Stimulated activated CD4-positive, alpha-beta T cell treated with anti-CD3 and anti-CD28 coated beads, Interleukin-15, amount 100 ng/mL, for 1 hour (primary cell): ENCODE measurements at regions not wholly inside any gene's neighbourhood (a gene's known extent, or its start where the extent isn't known, plus 50 kb on each side); places are given as distances from the start of the nearest gene placed in this dataset.
"Not testable (repeated sequence)": the region's sequence is repeated elsewhere in the genome, so short reads cannot be mapped to it uniquely, and the experiment has no call there.

Experiments used
- DNase-seq, 2 donors: peaks; one replicate each; pipeline ENCODE4 v3.0.0-alpha.2; 2020; ENCODE audit warnings: low read depth in 1 of 2, low spot score in 1 of 2

GRCh38 chr12:60468546-60468945, 872.7 kb downstream of the SLC16A7 start:
- no peak for DNase-seq

GRCh38 chr12:60475825-60476224, 880.0 kb downstream of the SLC16A7 start:
- DNase-seq: no peak

- DNase-seq: no peak
Measured at GRCh38 chr12:60487284-60487683, 891.5 kb downstream of the SLC16A7 start.

GRCh38 chr12:60489071-60489470, 893.2 kb downstream of the SLC16A7 start:
- no peak for DNase-seq

GRCh38 chr12:60494244-60494643, 898.4 kb downstream of the SLC16A7 start:
- DNase-seq: no peak

GRCh38 chr12:60498656-60499055, 902.8 kb downstream of the SLC16A7 start:
- DNase-seq: no peak

GRCh38 chr12:60501124-60501729, 905.4 kb downstream of the SLC16A7 start:
- no peak for DNase-seq

GRCh38 chr12:60522684-60523400, 927.0 kb downstream of the SLC16A7 start:
- DNase-seq: no peak

- no peak for DNase-seq
Measured at GRCh38 chr12:60529261-60529660, 933.4 kb downstream of the SLC16A7 start.

- DNase-seq: no peak
Measured at GRCh38 chr12:60529723-60530122, 933.9 kb downstream of the SLC16A7 start.

- no peak for DNase-seq
Measured at GRCh38 chr12:60535363-60535762, 939.5 kb downstream of the SLC16A7 start.

- DNase-seq: no peak
Measured at GRCh38 chr12:60539592-60539991, 943.8 kb downstream of the SLC16A7 start.

GRCh38 chr12:60568914-60569313, 973.1 kb downstream of the SLC16A7 start:
- DNase-seq: no peak

- no peak for DNase-seq
Measured at GRCh38 chr12:60577607-60578006, 981.8 kb downstream of the SLC16A7 start.

GRCh38 chr12:60587664-60588063, 991.8 kb downstream of the SLC16A7 start:
- DNase-seq: not testable (repeated sequence)

- no peak for DNase-seq
Measured at GRCh38 chr12:60594035-60594711, 998.3 kb downstream of the SLC16A7 start.

- no peak for DNase-seq
Measured at GRCh38 chr12:60602601-60603000, 1006.8 kb downstream of the SLC16A7 start.

GRCh38 chr12:60603475-60603874, 1007.6 kb downstream of the SLC16A7 start:
- not testable (repeated sequence) for DNase-seq

- no peak for DNase-seq
Measured at GRCh38 chr12:60616400-60616799, 1020.6 kb downstream of the SLC16A7 start.

- no peak for DNase-seq
Measured at GRCh38 chr12:60630796-60631195, 1035.0 kb downstream of the SLC16A7 start.

GRCh38 chr12:60644076-60644475, 1048.2 kb downstream of the SLC16A7 start:
- no peak for DNase-seq

GRCh38 chr12:60666895-60667294, 1071.1 kb downstream of the SLC16A7 start:
- no peak for DNase-seq
